ENCODE measurements at regions not wholly inside any gene's neighbourhood (a gene's known extent, or its start where the extent isn't known, plus 50 kb on each side); places are given as distances from the start of the nearest gene placed in this dataset.
"Not testable (repeated sequence)": the region's sequence is repeated elsewhere in the genome, so short reads cannot be mapped to it uniquely, and the experiment has no call there.

DNA sequence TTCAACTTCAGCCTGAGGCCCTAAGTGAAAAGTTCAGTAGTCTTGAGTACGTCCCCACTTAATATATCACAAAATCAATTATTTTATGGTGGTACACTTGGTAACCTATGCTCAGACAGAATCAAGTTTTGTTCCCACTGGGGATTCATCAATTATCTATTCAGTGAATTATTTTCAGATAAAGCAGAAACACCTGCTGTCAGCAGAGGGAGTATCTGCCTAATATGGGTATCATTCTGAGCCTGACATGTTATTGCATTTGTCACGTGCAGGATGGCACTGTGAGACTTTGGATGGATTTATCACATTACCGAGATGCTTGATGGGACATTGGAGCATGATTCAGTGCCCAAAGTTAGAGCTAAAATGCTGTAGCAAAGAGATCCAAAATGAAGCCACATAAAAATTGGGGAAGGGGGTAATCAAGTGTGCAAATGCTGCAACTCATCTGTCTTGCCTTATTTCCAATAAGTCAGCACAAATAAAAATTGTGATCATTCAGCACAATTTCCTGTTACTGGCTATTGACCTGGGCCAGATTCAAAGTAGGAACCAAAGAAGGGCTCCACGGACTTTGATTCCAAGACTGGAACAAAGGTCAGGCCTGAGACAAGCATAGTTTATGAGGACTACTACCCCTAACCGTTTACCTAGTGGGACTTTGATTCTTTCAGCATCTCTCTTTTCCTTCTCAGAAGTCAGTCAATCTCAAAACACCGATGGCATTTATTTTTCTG is 657.6 kb downstream of the LMO4 start:
- no peak for DNase-seq (ENCODE audit: low spot score)

DNA sequence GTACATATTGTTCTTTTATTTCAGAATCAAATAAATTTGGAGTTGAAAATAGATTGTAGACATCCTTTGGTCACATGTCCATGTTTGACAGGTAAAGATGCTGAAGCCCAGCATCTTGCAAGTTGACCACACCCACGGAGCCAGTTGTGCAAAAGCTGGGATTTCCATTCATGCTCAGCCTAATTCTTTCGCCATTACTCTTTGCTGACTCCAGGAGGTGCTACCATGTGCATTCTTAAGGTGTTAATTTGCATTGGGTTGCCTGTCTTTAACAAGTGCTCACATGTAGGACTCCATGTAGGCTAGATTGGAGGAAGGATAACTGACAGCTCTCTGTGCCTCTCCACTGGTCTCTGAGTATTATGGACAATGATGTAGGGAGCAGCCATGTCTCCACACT is 660.7 kb downstream of the LMO4 start:
- no peak for DNase-seq (ENCODE audit: low spot score)

DNA sequence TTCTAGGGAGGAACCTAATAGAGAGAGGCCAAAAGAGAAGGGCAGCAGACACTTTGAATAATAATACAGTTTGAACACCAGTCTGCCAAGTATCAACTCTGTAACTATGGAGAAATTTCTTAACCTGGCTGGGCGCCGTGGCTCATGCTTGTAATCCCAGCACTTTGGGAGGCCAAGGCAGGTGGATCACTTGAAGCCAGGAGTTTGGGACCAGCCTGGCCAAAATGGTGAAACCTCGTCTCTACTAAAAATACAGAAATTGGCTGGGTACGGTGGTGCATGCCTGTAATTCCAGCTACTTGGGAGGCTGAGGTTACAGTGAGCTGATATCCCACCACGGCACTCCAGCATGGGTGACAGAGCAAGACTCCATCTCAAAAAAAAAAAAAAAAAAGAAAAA is 663.9 kb downstream of the LMO4 start:
- DNase-seq (ENCODE audit: low spot score) = not testable (repeated sequence)

DNA sequence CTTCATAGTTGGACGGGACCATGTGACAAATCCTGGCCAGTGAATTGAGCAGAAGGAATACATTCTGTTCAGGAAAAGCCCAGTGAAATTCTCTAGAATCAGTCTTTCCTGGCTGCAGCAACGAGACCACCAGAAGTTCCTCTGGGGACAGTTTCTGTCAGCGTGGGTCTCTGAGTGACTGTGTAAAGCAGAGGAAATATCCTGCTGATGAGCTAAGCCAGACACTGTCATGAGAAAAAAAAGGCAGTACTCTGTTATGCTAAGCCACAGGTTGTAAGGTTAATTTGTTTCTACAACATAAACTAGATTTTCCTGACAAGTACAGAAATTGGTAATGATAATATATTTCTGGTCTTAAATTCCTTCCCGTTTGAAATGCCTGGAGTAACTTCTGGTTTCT is 664.4 kb downstream of the LMO4 start:
- DNase-seq (ENCODE audit: low spot score) = no peak

DNA sequence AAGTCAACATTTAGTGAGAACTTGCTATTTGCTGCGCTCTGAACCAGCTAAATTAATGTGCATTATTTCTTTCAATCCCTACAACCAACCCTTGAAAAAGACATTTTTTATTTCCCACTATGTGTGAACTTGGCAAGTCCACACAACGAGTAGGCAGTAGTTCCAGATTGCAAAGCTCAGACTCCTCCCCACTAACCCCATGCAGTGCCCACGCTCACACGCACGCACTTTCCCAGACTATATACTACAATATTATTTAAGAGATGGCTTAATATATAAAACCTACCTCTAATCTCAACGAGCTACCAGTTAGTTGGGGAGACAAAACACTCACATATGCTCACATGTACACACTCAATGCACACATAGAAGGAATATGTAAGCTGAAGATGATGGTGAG is 671.2 kb downstream of the LMO4 start:
- no peak for DNase-seq (ENCODE audit: low spot score)

DNA sequence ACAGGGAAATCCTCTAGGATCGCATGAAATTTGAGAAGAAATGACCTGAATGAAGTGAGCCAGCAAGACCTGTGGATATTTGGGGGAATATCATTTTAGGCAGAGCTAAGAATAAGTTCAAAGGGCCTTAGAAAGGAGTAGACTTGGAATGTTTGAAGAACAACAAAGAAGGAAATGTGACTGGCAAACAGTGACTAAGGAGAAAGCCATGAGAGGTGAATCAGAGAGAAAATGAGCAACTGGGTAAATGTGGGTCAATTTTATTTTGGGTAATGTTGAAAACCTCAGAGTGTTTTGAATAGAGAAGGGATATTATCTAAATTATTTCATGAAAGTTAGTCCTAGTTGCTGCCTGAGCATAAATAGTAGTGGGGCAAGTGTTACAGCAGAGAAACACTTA is 672.8 kb downstream of the LMO4 start:
- no peak for DNase-seq (ENCODE audit: low spot score)

DNA sequence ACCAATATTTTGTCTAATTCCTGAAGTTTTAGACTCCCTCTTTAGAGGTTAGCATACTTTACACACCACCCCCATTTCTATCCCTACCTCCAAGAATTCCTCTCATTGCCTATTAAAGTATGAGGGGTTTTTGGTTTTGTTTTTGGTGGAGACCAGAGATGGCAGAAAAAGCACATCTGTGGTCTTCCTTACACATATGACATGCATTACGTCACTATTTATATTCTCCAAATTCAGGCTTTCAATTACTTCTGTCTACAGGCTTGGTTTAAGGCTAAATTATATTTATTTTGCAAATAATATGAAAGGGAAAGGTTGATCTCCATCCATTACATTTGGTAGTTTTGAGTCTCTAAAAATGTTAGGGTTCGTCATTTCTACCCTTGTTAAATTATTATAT is 674.6 kb downstream of the LMO4 start:
- no peak for DNase-seq (ENCODE audit: low spot score)

DNA sequence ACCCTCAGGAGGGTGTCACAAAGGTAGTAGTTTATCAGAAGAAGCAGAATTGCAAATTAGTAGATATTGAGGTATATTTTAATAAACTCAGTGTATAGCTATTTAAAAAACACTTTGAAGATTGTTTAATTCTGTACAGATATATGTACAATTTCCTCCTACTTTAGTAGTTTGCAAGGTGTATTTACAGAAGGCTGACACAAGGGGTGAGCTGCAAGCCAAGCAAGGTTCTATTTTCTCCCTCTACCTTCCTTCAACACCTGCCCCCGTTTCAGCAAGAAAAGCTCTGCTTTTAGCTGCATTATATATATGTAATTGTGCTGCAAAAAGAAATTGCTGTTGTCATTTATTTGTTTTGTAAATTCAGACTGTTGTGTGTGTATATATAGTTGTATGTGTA is 674.2 kb upstream of the PKN2 start:
- no peak for DNase-seq (ENCODE audit: low spot score)

DNA sequence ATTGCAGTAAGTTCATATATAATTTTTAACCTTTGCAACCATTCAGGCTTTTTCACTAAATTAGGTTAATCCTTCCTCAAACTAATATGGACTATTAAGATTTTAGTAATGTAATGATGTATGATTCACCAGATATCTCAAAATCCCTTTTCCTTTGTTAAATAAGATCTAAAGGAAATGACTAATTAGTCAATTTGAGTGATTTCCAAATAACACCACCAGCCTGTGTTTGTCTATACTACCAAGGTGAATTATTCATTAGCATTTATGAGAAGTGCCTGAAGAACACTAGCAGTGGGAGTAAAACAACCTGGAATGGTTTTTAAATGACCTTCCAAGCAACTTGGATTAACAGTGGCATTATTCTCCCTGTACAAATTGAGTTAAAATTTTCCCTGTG is 670.6 kb upstream of the PKN2 start:
- DNase-seq (ENCODE audit: low spot score) = no peak

DNA sequence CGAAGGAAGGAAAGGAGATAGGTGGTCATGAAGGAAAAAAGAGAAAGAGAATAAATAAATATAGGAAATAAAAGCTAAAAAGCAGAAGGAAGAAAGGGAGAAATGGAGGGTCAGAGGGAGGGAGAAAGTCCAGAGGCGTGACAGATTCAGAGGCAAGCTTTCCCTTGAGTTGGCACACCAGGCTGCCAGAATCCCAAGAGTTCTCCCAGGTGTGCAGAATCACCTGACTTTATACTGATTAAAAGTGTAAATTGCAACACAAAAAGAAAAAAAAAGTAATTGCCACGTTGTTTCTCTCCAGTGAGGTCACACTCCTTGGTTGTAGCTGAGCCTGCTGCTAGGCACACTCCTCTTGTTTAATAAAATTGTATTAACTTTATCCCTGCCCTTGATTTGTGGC is 669.9 kb upstream of the PKN2 start:
- DNase-seq (ENCODE audit: low spot score) = no peak

DNA sequence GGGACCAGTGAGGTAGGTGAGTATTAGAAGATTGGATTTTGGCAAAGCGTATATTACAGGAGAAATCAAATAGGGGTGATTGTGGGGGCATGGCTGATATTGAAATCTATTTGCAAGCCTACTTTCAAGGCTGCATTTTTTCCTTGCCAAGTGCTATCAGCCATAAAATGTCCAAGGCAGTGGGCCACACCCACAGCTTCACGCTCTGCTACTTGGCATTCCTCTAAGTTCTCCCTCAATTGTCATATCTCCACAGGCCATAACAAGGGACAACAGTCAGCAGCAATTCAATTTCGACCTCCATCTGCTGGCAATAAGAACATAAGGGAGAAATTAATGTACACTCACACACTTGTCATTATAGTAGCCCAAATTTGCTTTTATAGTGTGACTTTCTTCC is 667.1 kb upstream of the PKN2 start:
- no peak for DNase-seq (ENCODE audit: low spot score)

DNA sequence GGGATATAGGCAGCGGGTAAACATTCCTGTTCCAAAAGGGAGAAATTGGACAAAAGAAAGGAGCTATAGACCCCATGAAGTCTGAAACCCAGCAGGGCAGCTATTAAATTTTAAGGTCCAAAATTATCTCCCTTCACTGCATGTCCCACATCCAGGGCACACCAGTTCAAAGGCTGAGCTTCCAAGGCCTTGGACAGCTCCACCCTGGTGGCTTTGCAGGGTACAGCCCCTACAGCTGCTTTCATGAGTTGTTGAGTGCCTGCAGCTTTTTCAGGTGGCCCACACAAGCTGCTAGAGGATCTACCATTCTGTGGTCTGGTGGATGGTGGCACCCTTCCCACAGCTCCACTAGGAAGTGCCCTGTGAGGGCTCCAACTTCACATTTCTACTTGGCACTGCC is 662.5 kb upstream of the PKN2 start:
- no peak for DNase-seq (ENCODE audit: low spot score)

DNA sequence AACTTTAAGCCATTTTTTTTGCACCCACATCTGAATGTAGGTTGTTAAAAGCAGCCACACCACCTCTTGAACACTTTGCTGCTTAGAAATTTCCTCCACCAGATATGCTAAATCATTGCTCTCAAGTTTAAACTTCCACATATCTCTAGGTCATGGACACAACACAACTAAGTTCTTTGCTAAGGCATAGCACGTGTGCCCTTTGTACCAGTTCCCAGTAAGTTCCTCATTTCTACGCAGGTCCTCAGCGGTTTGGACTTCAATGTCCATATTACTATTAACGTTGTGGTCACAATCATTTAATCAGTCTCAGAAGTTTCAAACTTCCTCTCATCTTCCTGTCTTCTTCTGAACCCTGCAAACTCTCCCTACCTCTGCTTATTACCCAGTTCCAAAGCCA is 661.6 kb upstream of the PKN2 start:
- DNase-seq (ENCODE audit: low spot score) = no peak

DNA sequence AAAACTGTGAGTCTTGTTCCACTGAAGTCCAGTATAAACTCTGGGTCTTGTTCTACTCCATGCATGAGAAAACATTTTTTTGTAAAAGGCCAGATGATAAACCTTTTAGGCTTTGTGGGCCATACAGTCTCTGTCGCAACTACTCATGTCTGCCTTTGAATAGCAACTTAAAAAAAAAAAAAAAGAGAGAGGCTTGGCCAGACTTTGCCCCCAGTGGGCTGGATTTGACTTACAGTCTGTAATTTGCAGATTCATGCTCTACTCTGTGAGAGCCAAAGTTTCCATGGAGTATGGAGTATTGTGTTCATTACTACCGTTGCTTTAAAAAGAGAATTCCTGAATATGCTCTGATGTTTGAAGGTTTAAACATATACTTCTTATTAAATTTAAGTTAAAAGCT is 654.9 kb upstream of the PKN2 start:
- DNase-seq (ENCODE audit: low spot score) = peak; percentile 34

DNA sequence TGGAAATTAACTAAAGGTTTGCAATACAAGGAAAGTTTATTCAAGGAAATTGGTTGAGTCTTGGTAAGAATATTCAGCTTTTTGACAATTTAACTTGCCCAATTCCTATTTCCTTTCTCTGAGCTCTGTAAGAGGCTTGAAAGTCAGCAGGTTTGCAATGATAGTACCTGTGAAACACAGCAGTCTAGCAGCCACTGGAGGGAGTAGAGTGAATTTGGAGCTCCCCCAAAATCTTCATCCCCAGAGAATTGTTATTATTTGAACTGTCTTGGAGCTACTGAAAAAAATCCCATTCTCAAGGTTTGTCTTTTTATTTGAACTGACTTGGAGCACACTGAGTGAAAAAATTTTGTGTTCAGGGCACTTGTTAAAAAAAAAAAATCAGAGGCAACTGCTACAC is 654.2 kb upstream of the PKN2 start:
- no peak for DNase-seq (ENCODE audit: low spot score)

DNA sequence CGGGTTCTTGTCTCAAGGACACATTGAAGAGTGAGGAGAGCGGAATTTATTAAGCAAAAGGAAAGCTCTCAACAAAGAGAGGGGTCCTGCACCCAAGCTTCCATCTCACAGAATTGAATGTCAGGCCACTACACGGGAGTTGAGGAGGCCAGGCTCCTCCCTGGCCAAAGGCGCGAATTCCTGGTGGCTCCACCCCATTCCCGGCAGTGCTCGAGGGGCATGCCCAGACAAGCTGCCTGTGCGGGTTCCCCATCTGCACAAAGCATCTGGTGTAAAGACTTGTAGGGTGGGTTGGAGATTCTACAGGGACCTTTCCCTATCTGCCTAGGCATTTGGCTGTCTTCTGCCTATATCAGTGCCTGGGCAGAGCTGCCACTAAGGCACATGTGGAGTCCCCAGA is 648.5 kb upstream of the PKN2 start:
- DNase-seq (ENCODE audit: low spot score) = no peak

DNA sequence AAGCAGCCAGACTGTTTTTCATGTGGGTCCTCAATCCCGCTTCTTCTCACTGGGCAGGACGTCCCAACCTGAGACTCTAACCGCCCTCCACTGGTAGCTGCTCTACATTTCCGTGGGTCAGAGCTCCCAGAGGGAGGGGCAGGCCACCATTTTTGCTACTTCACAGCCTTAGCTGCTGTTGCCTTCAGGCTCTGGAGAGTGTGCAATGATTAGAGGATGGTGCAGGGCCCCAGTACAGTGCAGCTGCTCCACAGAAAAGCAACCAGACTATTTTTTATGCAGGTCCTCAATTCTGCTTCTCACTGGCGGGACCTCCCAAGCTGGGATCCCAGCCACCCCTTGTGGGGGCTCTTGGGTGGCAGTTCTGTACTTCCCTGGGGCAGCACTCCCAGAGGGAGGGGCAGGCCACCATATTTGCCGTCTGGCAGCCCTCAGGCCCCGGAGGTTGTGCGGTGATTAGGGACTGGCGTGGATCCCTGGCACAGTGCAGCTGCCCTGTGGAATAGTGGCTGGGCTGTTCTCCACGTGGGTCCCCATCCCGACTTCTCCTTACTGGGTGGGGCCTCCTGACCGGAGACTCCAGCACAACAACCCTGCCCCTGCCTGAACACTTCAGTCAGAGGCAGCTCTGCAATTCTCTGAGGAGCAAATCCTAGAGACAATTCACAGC is 647.6 kb upstream of the PKN2 start:
- no peak for DNase-seq (ENCODE audit: low spot score)

DNA sequence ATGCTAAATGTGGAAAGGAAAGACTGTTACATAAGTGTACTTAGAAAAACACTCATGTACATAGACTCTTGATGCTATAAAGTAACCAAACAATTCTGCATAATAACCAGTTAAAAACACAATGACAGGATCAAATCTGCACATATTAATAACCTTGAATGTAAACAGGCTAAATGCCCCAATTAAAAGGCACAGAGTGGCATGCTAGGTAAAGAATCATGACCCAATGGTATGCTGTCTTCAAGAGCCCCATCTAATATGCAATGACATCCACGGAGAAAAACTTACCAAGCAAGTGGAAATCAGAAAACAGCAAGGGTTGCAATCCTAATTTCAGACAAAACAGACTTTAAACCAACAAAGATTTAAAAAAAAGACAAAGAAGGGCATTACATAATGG is 644.8 kb upstream of the PKN2 start:
- DNase-seq (ENCODE audit: low spot score) = no peak

DNA sequence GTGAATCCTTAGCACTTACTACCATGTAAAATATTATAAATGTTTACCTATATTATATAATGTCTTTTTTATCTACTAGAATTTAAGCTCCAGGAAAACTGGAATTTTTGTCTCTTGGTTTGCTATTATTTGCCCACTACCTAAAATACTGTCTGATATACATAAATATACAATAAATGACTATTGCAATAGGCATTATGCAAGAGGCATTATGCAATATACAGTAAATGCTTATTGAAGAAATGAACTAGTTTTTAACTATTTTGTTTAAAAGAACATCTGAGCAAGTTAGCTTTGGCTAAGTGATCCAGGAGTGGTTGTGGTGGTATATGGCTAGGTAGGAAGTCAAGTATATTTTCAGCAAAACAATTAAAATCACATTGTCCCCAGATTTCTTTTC is 640.2 kb upstream of the PKN2 start:
- DNase-seq (ENCODE audit: low spot score) = no peak

DNA sequence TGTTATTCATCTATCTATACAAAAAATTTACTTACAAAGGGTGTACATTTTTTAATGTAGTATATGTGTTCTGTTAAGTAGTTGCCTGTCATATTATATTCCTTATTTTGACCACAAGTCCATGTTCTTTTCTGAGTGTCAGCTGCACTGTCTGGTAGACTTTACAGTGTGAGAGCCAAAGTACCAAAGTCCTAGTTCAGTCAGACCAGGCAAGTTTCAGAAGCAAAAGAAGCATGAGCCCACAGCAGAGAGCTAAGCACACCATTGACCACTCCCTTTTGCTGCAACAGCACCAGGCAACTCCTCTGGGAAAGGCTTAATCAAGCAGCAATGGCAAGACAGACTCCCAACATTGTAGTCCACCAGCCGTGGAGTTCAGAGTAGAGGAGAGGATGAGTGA is 631.9 kb upstream of the PKN2 start:
- DNase-seq (ENCODE audit: low spot score) = no peak

DNA sequence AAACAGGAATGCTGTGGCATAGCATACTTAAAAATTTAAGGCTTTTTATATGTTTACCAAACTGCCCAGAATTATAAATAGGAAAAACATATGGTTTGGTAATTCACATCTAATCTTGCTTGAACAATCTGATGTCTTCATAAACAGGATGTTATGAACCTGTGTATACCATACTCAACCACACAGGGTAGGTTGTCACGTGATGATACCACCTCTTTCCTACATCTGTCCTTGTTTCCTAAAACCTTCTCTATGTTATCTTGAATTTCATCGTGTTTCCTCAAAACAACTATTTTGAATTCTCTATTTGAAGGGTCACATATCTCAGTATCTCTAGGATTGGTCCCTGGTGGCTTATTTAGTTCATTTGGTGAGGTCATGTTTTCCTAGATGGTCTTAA is 631.0 kb upstream of the PKN2 start:
- no peak for DNase-seq (ENCODE audit: low spot score)

DNA sequence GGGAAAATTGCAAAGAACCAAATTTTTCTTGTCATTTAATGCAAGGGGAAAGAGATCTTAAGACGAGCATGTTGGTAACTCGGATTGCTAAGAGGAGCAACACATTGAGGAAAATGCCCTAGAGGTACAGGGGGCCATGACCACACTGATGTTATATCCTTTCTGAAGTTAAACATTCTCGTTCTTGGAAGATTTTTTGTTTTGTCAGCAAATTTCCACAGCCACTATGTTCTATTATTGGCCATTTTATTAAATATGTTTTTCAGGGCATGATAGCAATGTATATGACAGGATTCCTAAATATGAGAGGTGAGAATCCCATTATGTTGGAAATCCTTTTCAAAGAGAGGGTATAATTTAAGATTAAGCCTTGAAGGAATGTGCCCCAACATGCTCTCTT is 627.2 kb upstream of the PKN2 start:
- no peak for DNase-seq (ENCODE audit: low spot score)

DNA sequence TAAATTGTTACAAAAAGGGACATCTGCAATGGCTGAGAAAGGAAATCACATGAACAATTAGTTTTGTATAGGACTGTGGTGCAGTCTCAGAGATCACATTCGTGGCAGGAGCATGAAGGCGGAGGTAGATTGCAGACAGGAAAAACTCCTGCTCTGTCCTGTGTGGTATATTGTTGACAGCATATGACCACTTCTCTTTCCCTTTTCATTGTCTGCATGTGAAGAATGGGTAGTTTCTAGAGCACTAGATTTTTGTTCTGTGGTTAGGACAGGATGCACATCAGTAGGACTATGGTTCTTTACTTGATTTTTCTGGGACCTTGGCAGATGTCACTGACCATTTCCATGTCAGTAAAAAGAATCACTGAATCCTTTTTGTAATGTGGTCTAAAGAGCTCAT is 625.9 kb upstream of the PKN2 start:
- no peak for DNase-seq (ENCODE audit: low spot score)

DNA sequence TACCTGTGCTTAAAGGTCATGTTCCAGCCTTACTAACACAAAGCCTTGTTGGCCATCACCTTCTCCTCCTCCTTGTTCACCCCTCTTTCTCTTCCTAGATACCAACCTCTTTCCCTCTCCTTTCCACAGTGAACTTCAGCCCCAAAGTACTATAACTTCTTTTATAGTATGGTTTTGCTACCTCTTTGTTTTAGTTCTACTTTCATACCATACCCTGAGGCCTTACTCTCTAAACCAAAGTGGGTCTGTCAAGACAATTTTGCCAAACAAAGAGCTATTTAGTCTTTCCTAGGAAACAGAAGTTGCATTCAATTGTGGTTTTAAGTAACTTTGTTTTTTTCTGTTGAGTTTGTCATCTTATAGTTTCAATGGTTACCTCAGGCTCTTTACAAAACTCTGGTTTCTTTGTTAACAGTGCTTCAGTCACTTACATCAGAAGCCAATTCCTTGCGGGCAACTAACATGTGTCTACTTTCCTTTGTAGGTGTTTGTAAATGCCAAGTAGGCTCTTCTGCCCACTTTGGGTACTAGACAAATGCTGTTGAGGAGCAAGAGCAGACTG is 623.9 kb upstream of the PKN2 start:
- DNase-seq (ENCODE audit: low spot score) = no peak
